ENCODE measurements at regions not wholly inside any gene's neighbourhood (a gene's known extent, or its start where the extent isn't known, plus 50 kb on each side); places are given as distances from the start of the nearest gene placed in this dataset.
"Not testable (repeated sequence)": the region's sequence is repeated elsewhere in the genome, so short reads cannot be mapped to it uniquely, and the experiment has no call there.

GRCh38 chr6:16950302-16950701 lies 151.5 kb upstream of the STMND1 start:
- DNase-seq (ENCODE audit: low read depth): no peak

DNA sequence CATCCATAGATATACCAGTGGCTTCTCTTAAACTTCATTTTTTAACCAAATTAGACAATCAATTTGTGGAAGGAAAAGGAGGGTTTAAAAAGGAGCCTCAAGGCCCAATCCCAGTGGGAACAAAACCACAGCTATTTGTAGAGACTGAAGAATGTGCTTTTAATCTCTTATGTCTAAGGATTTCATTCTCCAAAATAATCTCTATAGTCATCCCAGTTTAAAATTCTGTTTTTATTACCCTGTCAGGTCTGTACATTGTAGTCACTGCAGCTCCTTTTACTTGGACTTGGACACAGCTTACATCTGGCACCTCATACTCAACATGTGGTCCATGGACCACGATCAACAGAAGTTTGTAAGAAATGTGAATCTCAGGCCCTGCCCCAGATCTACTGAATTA lies 152.1 kb upstream of the STMND1 start:
- peak; percentile 65 for DNase-seq (ENCODE audit: low read depth)

GRCh38 chr6:16948396-16948795 lies 153.5 kb upstream of the STMND1 start:
- no peak for DNase-seq (ENCODE audit: low read depth)

- peak; percentile 99 for DNase-seq (ENCODE audit: low read depth)
These were observed 154.4 kb upstream of the STMND1 start for GRCh38 chr6:16947375-16948015.

DNA sequence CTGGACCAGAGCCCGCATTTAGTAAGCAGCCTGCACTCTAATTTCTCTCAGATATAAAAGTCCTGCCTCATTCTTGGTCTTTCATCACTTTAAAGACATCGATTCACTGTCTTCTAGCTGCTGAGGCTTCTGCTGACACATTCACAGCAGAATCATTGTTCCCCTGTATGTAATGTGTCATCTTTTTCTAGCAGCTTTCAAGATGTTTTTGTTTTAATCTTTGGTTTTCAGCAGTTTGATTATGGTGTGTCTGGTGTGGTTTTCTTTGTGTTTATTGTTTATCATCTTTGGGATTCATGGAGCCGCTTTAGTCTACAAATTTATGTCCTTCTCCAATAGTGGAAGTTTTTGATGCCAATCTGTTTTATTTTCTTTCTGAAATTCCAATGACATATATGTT lies 157.3 kb upstream of the STMND1 start:
- DNase-seq (ENCODE audit: low read depth): peak; percentile 59

DNA sequence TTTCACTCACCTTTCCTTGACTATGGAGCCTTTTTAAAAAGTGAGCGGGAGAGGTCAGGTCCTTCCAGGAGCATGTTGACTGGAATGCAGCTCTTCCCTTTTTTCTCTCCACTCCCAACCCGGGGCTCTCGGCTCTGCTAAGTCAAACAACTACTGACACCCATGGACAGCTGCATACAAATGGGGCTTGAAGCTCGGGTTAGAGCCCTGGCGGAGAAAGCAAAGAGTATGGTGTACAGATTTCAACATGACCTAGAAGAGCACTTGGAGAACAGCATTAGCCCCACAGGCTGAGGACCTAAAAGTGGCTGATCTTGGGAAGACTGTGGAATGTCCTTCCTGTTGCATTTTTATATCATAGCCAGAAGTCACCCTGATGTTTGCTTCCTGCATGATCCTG lies 162.0 kb upstream of the STMND1 start:
- no peak for DNase-seq (ENCODE audit: low read depth)

DNA sequence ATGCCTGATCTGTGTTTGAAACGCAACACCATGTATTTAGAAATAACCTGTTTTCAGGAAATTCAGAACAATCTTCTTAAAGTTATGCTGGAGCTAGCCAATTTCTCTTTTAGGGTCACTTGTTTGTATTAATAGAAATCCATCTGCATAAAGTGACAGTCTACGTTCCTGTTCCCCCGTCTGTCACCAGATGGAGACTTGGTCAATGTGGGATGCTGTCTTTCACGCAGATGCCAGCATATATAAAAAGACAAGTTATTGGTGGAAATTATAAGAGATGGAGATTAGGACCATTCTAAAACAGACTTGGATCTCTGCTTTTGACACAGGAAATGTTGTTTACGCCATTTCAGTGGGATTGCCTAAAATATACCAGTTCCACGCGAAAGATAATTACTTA lies 162.5 kb upstream of the STMND1 start:
- DNase-seq (ENCODE audit: low read depth): no peak

- no peak for DNase-seq (ENCODE audit: low read depth)
These were observed 165.0 kb upstream of the STMND1 start for GRCh38 chr6:16936893-16937292.

DNA sequence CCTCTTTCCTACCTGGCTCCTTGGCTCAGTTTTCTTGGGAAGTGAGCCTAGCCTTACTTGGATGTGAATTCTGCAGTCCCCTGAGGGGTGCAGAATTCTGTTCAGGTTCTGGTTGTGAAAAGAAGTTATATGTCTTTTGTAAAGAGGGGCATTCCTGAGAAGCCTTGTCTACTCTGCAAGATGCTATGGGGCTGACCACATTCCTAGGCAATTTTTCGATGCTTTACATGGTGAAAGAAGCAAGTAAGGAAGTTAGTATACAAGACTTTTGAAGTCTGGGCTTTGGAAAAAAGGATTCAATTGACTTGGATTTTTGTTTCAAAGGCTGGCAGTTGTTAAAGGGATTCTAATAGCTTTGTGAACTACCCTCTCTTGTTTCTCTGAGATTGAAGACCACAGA lies 167.9 kb upstream of the STMND1 start:
- DNase-seq (ENCODE audit: low read depth): no peak

- DNase-seq (ENCODE audit: low read depth): no peak
These were observed 168.3 kb upstream of the STMND1 start for GRCh38 chr6:16933532-16933931.

DNA sequence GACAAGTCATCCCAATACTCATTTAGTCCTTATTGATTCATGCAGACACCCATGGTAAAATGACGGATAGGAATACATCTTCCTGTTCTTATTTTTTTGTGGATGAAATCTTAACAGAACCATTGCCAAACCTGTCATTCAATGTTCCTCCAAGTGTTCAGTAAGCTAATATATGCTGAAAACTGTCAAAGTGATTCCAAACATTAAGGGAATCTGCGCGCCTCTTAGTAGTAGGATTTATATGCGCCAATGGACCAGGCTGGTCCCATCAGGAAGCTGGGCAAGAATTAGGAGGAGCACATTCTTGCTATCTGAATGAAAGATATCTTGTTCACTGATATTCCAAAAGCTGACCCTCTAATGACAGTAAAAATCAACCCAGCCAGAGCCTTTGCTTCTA lies 168.9 kb upstream of the STMND1 start:
- DNase-seq (ENCODE audit: low read depth): no peak

DNA sequence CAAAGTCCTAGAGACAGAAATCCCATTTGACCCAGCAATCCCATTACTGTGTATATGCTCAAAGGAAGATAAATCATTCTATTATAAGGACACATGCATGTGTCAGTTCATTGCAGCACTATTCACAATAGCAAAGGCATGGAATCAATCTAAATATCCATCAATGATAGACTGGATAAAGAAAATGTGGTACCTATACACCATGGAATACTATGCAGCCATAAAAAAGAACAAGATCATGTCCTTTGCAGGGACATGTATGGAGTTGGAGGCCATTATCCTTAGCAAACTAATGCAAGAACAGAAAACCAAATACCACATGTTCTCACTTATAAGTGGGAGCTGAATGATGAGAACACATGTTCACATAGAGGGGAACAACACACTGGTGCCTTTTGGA lies 169.8 kb upstream of the ATXN1 start:
- DNase-seq (ENCODE audit: low read depth): not testable (repeated sequence)

- no peak for DNase-seq (ENCODE audit: low read depth)
These were observed 169.2 kb upstream of the ATXN1 start for GRCh38 chr6:16930432-16930831.

DNA sequence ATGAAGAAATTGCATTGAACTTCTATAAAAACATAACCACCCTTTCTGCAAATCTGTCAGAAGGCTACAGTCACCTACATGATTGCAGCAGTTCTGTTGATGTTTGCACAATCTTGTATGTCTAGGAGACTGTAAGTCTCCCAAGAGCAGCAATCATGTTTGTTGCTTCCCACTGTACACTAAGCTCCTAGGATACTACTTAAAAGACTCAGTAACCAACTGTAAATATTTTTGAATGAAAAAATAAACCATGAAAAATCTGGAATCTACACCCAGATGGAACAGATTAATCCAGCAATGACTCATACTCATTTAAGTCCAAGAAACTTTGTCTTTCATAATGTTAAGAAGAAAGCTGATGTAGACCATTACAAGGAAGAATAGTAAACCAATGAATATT lies 168.5 kb upstream of the ATXN1 start:
- peak; percentile 100 for DNase-seq (ENCODE audit: low read depth)

- no peak for DNase-seq (ENCODE audit: low read depth)
These were observed 167.1 kb upstream of the ATXN1 start for GRCh38 chr6:16928387-16928786.

DNA sequence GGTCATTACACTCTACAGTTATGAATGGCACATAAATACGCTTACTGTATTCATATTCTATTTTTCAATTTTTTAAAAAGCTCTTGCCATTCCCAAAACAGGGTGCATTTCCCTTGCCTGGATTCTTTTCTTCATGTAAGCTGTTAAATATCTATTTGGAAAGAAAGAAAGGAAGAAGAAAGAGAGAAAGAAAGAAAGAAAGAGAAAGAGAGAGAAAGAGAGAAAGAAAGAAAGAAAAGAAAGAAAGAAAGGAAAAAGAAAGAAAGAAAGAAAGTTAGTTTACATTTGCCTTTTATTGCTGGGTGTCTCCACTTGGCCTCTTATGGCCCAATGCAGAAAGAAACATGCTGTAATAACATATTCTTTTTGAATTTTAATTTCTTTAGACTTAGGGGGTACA lies 165.9 kb upstream of the ATXN1 start:
- DNase-seq (ENCODE audit: low read depth): no peak

DNA sequence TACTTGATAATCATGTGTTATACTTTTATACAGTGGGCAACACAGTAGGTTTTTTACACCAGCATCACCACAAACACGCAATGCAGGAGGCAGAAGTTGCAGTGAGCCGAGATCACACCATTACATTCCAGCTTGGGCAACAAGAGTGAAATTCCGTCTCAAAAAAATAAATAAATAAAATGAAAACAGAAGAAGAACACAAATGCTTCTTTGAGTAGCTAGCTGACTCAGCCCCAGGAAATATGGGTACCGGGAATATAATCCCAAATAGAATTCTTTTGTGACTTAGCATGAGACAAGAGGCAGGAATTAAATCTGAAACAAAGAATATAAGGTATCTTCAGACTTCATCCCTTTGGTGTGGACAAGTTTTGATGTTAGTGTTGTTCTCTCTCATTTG lies 164.2 kb upstream of the ATXN1 start:
- peak; percentile 70 for DNase-seq (ENCODE audit: low read depth)

- no peak for DNase-seq (ENCODE audit: low read depth)
These were observed 161.0 kb upstream of the ATXN1 start for GRCh38 chr6:16922282-16922681.

DNA sequence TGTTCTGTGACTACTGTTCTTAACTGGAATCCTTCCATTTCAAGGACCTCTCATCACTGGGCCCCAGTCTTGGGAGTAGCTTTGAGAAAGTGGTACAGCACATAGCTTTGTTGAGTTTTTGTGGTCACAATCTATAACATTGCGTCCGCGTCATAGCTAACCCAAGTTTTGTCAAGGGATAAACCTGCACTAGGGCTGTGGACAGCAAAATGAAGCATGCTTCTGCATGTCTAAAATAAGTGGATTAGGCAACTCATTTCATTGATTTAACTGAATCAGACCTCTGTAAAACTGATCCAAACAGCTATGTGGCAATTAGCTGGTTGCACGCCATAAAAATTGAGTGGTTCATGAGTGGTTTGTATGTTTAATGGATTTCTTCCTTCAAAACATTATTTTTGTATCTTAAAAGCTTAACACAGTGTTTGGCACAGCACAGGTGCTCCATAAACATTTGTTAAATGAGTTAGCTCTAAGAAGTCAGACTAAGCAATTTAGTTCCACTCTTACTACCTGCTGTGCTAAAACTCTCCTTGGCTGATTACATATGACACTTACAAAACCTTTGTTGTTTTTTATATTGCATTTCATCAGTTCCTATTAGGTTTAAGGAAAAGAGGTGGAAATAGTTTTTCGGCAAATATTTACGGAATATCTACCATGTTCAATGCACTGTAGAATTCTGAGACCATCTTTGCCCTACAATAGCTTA lies 160.3 kb upstream of the ATXN1 start:
- no peak for DNase-seq (ENCODE audit: low read depth)

DNA sequence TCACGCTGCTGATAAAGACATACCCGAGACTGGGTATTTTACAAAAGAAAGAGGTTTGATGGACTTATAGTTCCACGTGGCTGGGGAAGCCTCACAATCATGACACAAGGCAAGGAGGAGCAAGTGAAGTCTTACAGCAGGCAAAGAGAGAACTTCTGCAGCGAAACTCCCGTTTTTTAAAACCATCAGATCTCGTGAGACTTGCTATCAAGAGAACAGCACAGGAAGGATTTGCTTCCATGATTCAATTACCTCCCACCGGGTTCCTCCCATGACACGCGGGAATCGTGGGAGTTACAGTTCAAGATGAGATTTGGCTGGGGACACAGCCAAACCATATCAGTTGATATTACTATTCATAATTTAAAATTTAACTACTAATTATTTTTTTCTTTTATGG lies 157.3 kb upstream of the ATXN1 start:
- DNase-seq (ENCODE audit: low read depth): no peak

- DNase-seq (ENCODE audit: low read depth): no peak
These were observed 152.9 kb upstream of the ATXN1 start for GRCh38 chr6:16914184-16914583.

DNA sequence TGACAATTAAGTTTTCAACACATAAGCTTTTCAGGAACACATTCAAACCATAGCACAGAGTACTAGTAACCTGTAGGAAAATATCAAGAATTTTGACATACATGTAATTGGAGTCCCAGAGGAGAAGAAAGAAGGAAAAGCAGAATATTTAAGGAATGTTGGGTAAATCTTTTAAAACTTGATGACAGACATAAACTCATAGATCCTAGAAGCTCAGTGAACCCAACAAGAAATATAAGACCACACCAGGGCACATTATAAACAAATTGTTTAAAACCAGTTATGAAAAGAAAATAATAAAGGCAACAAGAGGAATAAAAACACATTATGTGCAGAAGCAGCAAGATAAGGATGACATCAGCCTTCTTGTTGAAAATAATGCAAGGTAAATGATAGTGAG lies 151.5 kb upstream of the ATXN1 start:
- DNase-seq (ENCODE audit: low read depth): no peak

GRCh38 chr6:16911088-16911487 lies 149.8 kb upstream of the ATXN1 start:
- DNase-seq (ENCODE audit: low read depth): peak; percentile 23

Data from M059J (cell line).